ENCODE measurements at regions not wholly inside any gene's neighbourhood (a gene's known extent, or its start where the extent isn't known, plus 50 kb on each side); places are given as distances from the start of the nearest gene placed in this dataset.

GRCh38 chr7:47713595-47713994, 131.7 kb upstream of the TNS3 start:
- no peak for DNase-seq (ENCODE audit: low spot score in 2 of 2)
- Histone ChIP-seq H3K4me1 (peaks cover 0 to 5% (median 0%) of the 10 kb centered on the region in 4 donors), H3K9me3 (no peaks in the 10 kb centered on the region), H3K4me3 (no peak overlapping the region), H3K27me3 (no peaks in the 10 kb centered on the region), H3K27ac (no peak overlapping the region), H3K36me3 (no peaks in the 10 kb centered on the region)
- TF ChIP-seq POLR2A (IDR thresholded peaks at IDR 0.05) (no peak), CTCF (IDR thresholded peaks at IDR 0.05) (no peak), EP300 (IDR thresholded peaks at IDR 0.05) (no peak)
- WGBS, 2 donors: 88 to 92% methylated on average over 6 of the region's 6 CpGs

GRCh38 chr7:47712416-47712815, 130.5 kb upstream of the TNS3 start:
- no peaks in the 10 kb centered on the region for H3K9me3 ChIP-seq
- H3K4me3 ChIP-seq: no peak overlapping the region
- WGBS, 2 donors: 76 to 81% methylated on average over 11 of the region's 11 CpGs
- TF ChIP-seq POLR2A (IDR thresholded peaks at IDR 0.05) (no peak), EP300 (IDR thresholded peaks at IDR 0.05) (no peak), CTCF (IDR thresholded peaks at IDR 0.05) (no peak)
- no peaks in the 10 kb centered on the region for H3K27me3 ChIP-seq
- no peak for DNase-seq (ENCODE audit: low spot score in 2 of 2)
- no peak overlapping the region for H3K27ac ChIP-seq
- no peaks in the 10 kb centered on the region for H3K36me3 ChIP-seq
- H3K4me1 ChIP-seq: peaks cover 0 to 5% (median 0%) of the 10 kb centered on the region in 4 donors

GRCh38 chr7:47711776-47712175, 129.9 kb upstream of the TNS3 start:
- H3K27me3 ChIP-seq: no peaks in the 10 kb centered on the region
- H3K36me3 ChIP-seq: no peaks in the 10 kb centered on the region
- H3K27ac ChIP-seq: no peak overlapping the region
- H3K4me3 ChIP-seq: no peak overlapping the region
- no peak for DNase-seq (ENCODE audit: low spot score in 2 of 2)
- H3K4me1 ChIP-seq: peaks cover 0 to 5% (median 0%) of the 10 kb centered on the region in 4 donors
- no peaks in the 10 kb centered on the region for H3K9me3 ChIP-seq
- 92% methylated on average over 12 of the region's 12 CpGs for WGBS, 2 donors
- TF ChIP-seq POLR2A (IDR thresholded peaks at IDR 0.05) (no peak), EP300 (IDR thresholded peaks at IDR 0.05) (no peak), CTCF (IDR thresholded peaks at IDR 0.05) (no peak)

GRCh38 chr7:47710201-47710935, 128.5 kb upstream of the TNS3 start:
- H3K4me3 ChIP-seq: no peak overlapping the region
- DNase-seq (ENCODE audit: low spot score in 2 of 2): no peak
- no peak for TF ChIP-seq POLR2A (IDR thresholded peaks at IDR 0.05)
- no peak for TF ChIP-seq CTCF (IDR thresholded peaks at IDR 0.05)
- no peak for TF ChIP-seq EP300 (IDR thresholded peaks at IDR 0.05)
- no peak overlapping the region for H3K27ac ChIP-seq
- 87% methylated on average over 15 of the region's 15 CpGs for WGBS, 2 donors
- no peaks in the 10 kb centered on the region for H3K36me3 ChIP-seq
- no peaks in the 10 kb centered on the region for H3K27me3 ChIP-seq
- no peaks in the 10 kb centered on the region for H3K9me3 ChIP-seq
- H3K4me1 ChIP-seq: peaks cover 0 to 5% (median 0%) of the 10 kb centered on the region in 4 donors

GRCh38 chr7:47709451-47709850, 127.5 kb upstream of the TNS3 start:
- Histone ChIP-seq H3K27ac (no peak overlapping the region), H3K36me3 (no peaks in the 10 kb centered on the region), H3K4me1 (peaks cover 0 to 5% (median 0%) of the 10 kb centered on the region in 4 donors), H3K27me3 (no peaks in the 10 kb centered on the region), H3K9me3 (no peaks in the 10 kb centered on the region), H3K4me3 (no peak overlapping the region)
- 86 to 96% methylated on average over 4 to 6 of the region's 6 CpGs for WGBS, 2 donors
- TF ChIP-seq EP300 (IDR thresholded peaks at IDR 0.05): no peak
- TF ChIP-seq CTCF (IDR thresholded peaks at IDR 0.05): no peak
- TF ChIP-seq POLR2A (IDR thresholded peaks at IDR 0.05): no peak
- DNase-seq (ENCODE audit: low spot score in 2 of 2): no peak
